Stimulated activated naive CD8-positive, alpha-beta T cell treated with anti-CD3 and anti-CD28 coated beads, Interleukin-15, amount 100 ng/mL, for 72 hours (primary cell): ENCODE measurements at regions not wholly inside any gene's neighbourhood (a gene's known extent, or its start where the extent isn't known, plus 50 kb on each side); places are given as distances from the start of the nearest gene placed in this dataset.
"Not testable (repeated sequence)": the region's sequence is repeated elsewhere in the genome, so short reads cannot be mapped to it uniquely, and the experiment has no call there.

Experiments used
- ATAC-seq: fragments of 150-1000 bp; cut with Tn5 transposase; 2 replicates; pipeline ENCODE4 v1.10.0; 2021; ENCODE audit warnings: mild to moderate bottlenecking, moderate library complexity
- DNase-seq, 2 donors: peaks; one replicate each; pipeline ENCODE4 v3.0.0; 2021 to 2022
- H3K27ac Mint-ChIP-seq, 2 donors: one replicate each; pipeline ENCODE4 v1.8.0; 2022; ENCODE audit warnings: mild to moderate bottlenecking in 2 of 2, mixed read lengths in 2 of 2, moderate library complexity in 2 of 2
- H3K27me3 Mint-ChIP-seq: one replicate; pipeline ENCODE4 v1.8.0; 2022; ENCODE audit warnings: mixed read lengths
- H3K4me1 Mint-ChIP-seq: one replicate; pipeline ENCODE4 v1.8.0; 2022; ENCODE audit warnings: mild to moderate bottlenecking, mixed read lengths
- H3K4me3 Mint-ChIP-seq, 2 donors: one replicate each; pipeline ENCODE4 v1.8.0; 2022; ENCODE audit warnings: mild to moderate bottlenecking in 2 of 2, mixed read lengths in 2 of 2, moderate library complexity in 1 of 2
- H3K9me3 Mint-ChIP-seq, 2 donors: one replicate each; pipeline ENCODE4 v1.8.0; 2022; ENCODE audit warnings: mixed read lengths in 2 of 2

DNA sequence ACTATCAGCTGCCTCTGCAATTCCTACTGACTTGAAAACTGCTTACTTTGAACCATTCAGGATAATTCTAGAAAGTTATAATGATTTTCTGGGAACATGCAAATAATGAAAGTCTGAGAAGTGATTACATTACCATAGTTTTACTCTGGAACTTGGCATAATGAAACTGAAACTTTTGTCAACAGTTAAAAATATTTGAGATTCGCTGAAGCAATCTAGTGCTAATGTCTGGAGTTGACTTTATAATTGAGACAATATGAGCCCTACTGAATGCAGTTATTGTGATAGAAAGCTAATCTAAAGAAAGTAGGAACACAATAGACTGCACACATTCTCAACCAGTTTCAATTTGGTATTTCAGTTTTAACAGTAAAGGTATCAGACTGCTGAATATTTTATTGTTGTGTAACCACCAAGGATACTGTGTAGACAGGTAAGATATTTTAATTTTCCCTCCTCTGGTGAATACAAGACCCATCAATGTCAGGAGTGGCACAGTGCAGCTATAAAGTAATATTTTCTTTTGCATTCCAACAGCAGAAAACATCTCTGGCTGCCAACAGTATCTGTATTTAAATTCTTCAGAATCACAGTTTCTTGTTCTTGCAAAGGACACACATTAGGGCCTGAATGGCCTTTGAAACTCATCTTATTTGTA is 483.5 kb downstream of the ATP23 start:
- H3K9me3 Mint-ChIP-seq = peaks cover 4 to 7% of the 10 kb centered on the region in 2 donors
- no peak overlapping the region for H3K4me3 Mint-ChIP-seq
- no peak overlapping the region for H3K27ac Mint-ChIP-seq
- H3K27me3 Mint-ChIP-seq = peaks cover 43% of the 10 kb centered on the region
- DNase-seq (no peak), ATAC-seq (no peak)
- H3K4me1 Mint-ChIP-seq = no peaks in the 10 kb centered on the region

DNA sequence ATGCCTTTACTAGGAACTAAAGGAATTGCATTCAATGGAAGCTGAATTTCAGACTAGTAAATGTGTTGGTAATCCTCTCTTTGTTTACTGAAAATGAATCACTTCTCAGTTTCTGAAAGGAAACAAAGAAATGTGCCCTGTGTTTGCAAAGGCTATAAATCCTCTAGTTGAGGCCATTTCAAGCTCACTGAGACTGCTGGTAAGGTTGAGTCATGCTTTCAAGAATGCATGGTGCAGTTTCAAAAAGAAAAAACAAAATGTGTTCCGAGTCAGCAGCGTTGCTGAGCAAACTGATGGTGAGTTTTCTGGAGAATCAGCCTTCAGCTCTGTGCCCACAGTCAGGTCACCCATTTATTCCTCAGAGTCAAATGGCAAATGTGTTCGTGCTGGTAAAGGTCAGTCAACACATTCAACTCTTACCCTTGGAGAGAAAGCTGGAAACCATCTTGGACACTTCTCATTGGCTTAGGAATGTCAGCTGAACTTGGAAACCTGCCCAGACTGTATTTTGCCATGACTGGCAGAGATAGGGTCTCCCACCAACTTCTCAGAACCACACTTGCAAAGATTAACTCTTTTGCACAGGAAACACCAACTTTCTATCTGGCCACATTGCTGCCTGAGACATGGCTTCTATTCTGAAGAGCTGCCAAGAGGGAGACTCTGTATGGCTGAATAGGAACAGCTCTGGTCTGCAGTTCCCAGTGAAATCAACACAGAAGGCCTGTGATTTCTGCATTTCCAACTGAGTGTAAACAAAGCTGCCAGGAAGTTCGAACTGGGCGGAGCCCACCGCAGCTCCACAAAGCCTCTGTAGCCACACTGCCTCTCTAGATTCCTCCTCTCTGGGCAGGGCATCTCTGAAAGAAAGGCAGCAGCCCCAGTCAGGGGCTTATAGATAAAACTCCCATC is 484.4 kb downstream of the ATP23 start:
- no peak overlapping the region for H3K27ac Mint-ChIP-seq
- H3K4me3 Mint-ChIP-seq = no peak overlapping the region

DNA sequence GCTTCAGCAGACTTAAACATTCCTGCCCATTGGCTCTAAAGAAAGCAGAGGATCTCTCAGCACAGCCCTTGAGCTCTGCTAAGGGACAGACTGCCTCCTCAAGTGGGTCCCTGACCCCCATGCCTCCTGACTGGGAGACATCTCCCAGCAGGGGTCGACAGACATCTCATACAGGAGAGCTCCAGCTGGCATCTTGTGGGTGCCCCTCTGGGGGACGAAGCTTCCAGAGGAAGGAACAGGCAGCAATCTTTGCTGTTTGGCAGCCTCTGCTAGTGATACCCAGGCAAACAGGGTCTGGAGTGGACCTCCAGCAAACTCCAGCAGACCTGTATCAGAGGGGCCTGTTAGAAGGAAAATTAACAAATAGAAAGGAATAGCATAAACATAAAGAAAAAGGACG is 485.1 kb downstream of the ATP23 start:
- not testable (repeated sequence) for H3K27ac Mint-ChIP-seq

More for the DNA sequence above, 484.4 kb downstream of the ATP23 start:
- Mint-ChIP-seq H3K4me1 (no peaks in the 10 kb centered on the region), H3K9me3 (peaks cover 4 to 7% of the 10 kb centered on the region in 2 donors), H3K27me3 (peaks cover 43% of the 10 kb centered on the region)
- ATAC-seq (peak; percentile 94), DNase-seq (peak; percentile 4 to 10)

DNA sequence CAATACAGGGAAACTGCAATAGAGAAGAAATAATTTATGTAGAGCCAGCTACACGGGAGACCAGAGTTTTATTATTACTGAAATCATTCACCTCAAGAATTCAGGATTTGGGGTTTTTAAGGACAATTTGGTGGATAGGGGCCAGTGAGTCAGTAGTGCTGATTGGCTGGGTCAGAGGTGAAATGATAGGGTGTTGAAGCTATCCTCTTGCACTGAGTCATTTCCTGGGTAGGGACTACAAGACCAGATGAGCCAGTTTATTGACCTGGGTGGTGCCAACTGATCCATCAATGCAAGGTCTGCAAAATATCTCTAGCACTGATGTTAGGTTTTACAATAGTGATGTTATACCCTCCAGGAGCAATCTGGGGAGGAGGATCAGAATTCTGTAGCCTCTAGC is 486.3 kb downstream of the LRIG3 start:
- no peak for ATAC-seq
- Mint-ChIP-seq H3K4me3 (no peak overlapping the region), H3K27ac (no peak overlapping the region), H3K27me3 (peaks cover 2% of the 10 kb centered on the region), H3K9me3 (no peaks in the 10 kb centered on the region), H3K4me1 (no peaks in the 10 kb centered on the region)
- no peak for DNase-seq

More for the DNA sequence above, 485.1 kb downstream of the ATP23 start:
- not testable (repeated sequence) for H3K4me1 Mint-ChIP-seq, H3K4me3 Mint-ChIP-seq, DNase-seq, H3K9me3 Mint-ChIP-seq, ATAC-seq
- peaks cover 43% of the 10 kb centered on the region for H3K27me3 Mint-ChIP-seq

DNA sequence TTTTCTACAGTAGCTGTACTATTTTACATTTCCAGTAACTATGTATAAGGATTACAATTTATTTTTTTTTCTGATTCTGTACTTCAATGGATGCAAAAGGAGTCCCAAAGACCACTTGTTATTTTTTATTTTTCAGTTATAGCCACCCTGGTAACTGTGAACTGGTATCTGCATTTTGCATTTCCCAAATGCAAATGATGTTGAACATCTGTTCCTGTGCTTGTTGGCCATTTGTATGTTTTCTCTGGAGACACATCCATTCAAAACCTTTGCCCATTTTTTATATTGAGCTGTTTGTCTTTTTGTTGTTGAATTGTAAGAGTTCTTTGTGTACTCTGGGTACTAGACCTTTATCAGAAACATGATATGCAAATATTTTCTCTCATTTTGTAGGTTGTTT is 485.6 kb downstream of the LRIG3 start:
- no peak overlapping the region for H3K4me3 Mint-ChIP-seq
- no peaks in the 10 kb centered on the region for H3K27me3 Mint-ChIP-seq
- H3K4me1 Mint-ChIP-seq = no peaks in the 10 kb centered on the region
- DNase-seq (no peak), ATAC-seq (no peak)
- no peak overlapping the region for H3K27ac Mint-ChIP-seq
- no peaks in the 10 kb centered on the region for H3K9me3 Mint-ChIP-seq

DNA sequence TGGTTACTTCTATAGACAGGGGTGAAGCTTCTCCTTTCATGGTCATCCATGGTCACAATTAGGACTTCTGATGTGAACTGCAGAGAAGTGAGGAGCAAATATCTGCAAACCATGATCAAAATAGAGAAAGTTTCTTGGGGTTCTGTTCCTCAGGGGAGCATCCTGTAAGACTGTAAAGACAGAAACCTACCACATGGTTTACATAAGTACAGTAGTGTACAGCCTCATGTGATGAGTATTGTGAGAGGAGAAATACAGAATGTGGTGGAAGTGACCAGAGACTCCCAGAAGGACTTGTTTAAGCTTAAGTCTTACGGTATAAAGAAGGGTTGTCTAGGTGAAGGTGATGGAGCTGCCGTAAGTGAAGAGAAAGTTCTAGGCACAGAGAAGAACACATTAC is 484.7 kb downstream of the LRIG3 start:
- Mint-ChIP-seq H3K4me3 (no peak overlapping the region), H3K9me3 (no peaks in the 10 kb centered on the region), H3K4me1 (no peaks in the 10 kb centered on the region), H3K27me3 (no peaks in the 10 kb centered on the region), H3K27ac (no peak overlapping the region)
- ATAC-seq (no peak), DNase-seq (no peak)

DNA sequence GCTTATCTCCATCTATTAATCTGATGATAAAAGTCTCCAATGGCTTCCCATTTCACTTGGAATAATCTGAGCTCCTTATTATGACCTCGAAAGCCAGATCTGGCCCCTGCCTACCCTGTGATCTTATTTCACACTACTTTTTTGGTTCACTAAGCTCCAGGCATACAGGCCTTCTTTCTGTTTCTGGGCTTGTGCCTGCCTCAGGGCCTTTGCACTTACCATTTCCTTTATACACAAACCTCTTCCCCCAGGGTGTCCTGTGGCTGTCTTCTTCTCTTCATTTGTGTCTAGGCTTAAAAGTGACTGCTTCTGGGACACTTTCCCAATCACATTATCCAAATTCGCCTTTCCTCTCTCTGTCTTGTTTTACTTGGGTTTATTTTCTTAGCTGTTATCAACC is 478.8 kb downstream of the LRIG3 start:
- no peak for ATAC-seq
- Mint-ChIP-seq H3K9me3 (no peaks in the 10 kb centered on the region), H3K27me3 (no peaks in the 10 kb centered on the region), H3K27ac (no peak overlapping the region), H3K4me3 (no peak overlapping the region), H3K4me1 (no peaks in the 10 kb centered on the region)
- DNase-seq = no peak

DNA sequence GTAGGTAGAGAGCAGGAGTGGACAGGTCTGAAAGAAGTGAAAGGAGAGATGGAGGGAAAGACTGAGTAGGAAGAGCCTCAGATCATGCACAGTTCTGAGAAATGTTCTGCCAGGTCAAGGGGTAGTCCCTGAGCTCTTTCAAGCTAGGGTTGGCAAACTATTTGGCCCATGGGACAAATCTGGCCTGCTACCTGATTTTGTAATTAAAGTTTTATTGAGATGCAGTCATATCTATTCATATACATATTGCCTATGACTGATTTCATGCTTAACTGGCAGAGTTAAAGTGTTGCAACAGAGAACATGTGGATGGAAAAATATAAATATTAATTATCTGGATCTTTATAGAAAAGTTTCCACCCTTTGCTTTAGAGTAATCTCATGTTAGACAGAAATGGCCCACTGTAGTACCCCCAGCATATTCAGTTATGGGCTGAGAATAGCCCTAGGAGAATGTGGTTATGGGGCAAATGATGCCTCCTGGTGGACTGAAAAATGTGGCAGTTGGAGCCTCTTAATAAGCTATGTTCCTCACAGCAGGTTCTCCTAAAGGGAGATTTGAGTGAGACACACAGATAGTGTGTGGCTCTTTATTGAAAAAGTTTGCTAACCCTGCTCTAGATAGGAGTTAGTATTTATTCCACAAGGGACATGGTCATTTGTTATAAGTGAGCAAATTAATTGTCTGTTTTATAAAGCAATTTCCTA is 476.9 kb downstream of the LRIG3 start:
- DNase-seq = no peak
- no peak for ATAC-seq
- H3K4me3 Mint-ChIP-seq = no peak overlapping the region
- H3K4me1 Mint-ChIP-seq = no peaks in the 10 kb centered on the region
- H3K27ac Mint-ChIP-seq = no peak overlapping the region
- H3K27me3 Mint-ChIP-seq = no peaks in the 10 kb centered on the region
- H3K9me3 Mint-ChIP-seq = no peaks in the 10 kb centered on the region

DNA sequence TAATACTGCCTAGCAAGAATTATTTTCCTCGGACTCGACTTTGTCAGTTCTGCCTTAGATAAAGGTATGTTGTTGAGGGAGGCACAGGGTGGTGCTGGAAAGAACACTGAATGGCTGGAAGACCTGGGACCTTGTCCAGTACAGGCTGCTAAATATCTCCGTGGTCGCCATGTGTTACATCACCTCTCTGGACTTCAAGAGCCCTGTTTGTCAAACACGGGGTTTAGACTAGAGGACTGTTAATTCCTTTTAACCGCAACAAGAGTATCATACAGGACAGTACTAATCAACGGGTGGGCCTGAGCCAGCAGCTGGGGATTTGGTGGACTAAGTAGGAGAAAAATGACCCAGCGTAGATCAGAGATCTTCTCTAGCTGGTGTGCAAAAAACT is 476.3 kb downstream of the LRIG3 start:
- H3K9me3 Mint-ChIP-seq = no peaks in the 10 kb centered on the region
- no peak for DNase-seq
- H3K4me3 Mint-ChIP-seq = no peak overlapping the region
- H3K4me1 Mint-ChIP-seq = no peaks in the 10 kb centered on the region
- no peak overlapping the region for H3K27ac Mint-ChIP-seq
- no peaks in the 10 kb centered on the region for H3K27me3 Mint-ChIP-seq
- no peak for ATAC-seq

DNA sequence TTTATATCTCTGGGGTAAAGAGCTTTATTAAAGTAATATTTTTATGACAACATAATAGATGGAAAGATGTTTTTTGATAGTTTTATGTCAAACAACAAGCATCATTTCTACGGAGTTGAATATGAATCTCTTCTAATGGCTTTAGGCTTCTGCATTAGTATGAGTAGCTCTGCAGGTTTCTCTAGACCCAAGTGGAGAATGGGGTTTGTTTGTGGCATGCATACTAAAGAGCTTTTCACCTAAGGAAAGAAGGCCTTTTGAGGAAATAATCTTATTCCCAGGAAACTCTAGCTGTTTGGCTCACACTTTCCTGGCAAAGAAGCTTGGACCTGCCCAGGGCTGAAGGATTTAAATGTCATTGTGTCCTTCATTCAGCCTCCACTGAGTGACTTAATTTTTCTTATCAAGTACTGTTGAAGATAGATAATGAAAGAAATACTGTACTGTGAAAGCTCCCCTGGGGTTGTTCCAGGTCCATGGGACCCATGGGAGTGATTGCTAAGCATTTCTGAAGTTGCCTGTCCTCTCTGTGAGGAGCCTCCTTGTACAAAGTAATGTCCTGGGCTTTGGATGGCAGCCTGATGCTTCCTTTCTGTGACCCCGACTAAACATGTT is 469.3 kb downstream of the LRIG3 start:
- no peaks in the 10 kb centered on the region for H3K27me3 Mint-ChIP-seq
- ATAC-seq = no peak
- no peak overlapping the region for H3K4me3 Mint-ChIP-seq
- DNase-seq = no peak
- H3K27ac Mint-ChIP-seq = no peak overlapping the region
- peaks cover 0 to 4% of the 10 kb centered on the region in 2 donors for H3K9me3 Mint-ChIP-seq
- H3K4me1 Mint-ChIP-seq = no peaks in the 10 kb centered on the region

DNA sequence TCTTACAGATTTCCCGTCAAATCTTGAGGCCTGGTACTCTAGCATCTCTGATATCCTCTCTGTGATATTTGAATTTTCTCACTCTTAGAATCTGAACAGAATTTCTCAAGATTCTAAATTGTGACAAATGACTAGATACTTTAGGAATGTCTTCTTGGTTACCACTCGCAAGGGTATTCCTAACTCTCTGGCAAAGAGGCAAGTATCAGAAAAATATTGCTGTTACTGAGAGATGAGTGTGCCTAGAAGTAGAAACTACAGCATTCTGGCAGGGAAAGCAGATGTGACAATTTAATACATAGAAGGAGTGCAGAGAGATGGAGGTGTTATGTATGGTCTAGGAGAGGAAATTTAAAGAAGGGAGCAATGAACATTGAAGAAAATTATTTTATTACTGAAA is 467.8 kb downstream of the LRIG3 start:
- H3K4me3 Mint-ChIP-seq = no peak overlapping the region
- H3K4me1 Mint-ChIP-seq = no peaks in the 10 kb centered on the region
- H3K9me3 Mint-ChIP-seq = peaks cover 0 to 4% of the 10 kb centered on the region in 2 donors
- H3K27ac Mint-ChIP-seq = no peak overlapping the region
- H3K27me3 Mint-ChIP-seq = no peaks in the 10 kb centered on the region
- no peak for ATAC-seq
- no peak for DNase-seq

DNA sequence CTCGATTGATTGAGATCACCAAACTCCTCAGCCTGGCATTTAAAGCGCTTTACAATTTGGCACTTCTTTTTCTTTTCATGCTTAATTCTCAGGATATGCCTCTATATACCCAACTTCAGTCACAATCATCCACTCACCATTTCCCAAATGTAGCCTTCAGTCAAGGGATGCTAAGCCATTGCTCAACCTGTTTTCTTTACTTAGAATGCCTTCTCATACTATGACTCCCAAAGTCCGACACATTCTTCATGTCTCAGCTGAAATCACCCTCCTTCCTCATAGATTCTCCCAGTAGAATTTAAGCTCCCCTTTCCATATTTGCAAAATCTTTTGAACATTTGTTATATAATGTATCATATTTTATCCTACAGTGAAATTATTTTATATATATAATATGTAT is 467.0 kb downstream of the LRIG3 start:
- H3K27me3 Mint-ChIP-seq = no peaks in the 10 kb centered on the region
- no peak for DNase-seq
- no peaks in the 10 kb centered on the region for H3K4me1 Mint-ChIP-seq
- no peak for ATAC-seq
- H3K27ac Mint-ChIP-seq = no peak overlapping the region
- no peak overlapping the region for H3K4me3 Mint-ChIP-seq
- H3K9me3 Mint-ChIP-seq = peaks cover 0 to 4% of the 10 kb centered on the region in 2 donors

DNA sequence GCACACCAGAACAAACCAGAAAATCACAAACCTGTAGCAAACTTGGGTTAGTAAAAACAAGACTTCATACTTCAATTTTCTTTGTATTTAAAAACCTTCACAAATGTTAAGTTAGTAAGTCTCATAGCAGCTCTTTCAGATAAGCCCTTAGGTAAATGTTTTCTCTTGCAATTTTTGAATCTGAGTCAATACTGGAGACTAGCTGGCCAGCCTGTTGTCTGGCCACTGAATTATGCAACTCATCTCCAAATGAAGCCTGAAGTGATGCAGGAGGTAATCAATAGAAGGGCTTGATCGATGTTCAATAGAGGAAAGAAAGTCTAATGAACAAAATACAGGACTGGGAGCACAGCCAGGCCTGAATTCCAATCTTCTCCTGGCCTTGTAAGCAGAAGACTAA is 465.2 kb downstream of the LRIG3 start:
- Mint-ChIP-seq H3K9me3 (peaks cover 0 to 4% of the 10 kb centered on the region in 2 donors), H3K4me3 (no peak overlapping the region), H3K27me3 (no peaks in the 10 kb centered on the region), H3K4me1 (no peaks in the 10 kb centered on the region), H3K27ac (no peak overlapping the region)
- DNase-seq (no peak), ATAC-seq (no peak)

DNA sequence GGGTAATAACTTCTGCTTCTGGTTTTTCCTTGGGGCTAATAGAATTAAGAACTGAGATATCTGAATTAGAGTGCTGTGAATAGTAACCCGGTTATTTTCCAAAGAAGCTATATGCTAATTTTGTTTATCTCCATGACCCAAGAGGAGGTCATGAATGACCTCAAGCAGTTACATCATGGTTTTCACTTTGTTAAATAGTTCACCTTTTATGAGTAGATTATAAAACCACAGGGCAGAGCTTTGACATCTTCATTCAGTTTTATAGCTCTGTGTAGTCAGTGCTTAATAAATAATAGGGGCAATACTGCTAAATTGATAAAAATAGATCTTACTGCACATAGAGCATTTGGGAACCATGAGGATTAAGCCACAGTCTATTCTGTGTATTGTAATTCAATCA is 462.2 kb downstream of the LRIG3 start:
- H3K4me1 Mint-ChIP-seq = no peaks in the 10 kb centered on the region
- H3K27ac Mint-ChIP-seq = no peak overlapping the region
- no peaks in the 10 kb centered on the region for H3K9me3 Mint-ChIP-seq
- H3K27me3 Mint-ChIP-seq = no peaks in the 10 kb centered on the region
- no peak for DNase-seq
- H3K4me3 Mint-ChIP-seq = no peak overlapping the region
- ATAC-seq = no peak

DNA sequence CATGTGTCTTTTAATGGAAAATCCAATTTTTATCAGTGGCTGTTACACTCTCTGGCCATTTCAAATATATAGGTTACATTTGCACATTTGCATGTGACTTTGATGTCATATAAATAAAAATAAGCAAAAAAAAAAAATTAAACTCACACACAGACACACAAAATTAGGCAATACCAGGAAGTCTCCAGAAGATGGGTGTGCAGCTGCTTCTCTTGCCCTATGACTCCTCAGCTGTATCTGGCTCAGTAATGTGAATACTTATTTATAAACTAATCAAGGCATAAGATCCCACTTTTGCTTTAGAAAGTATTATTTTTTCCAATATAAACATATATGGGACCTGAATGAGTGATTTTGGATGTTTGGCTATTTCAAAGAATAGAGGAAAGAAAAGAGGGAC is 461.1 kb downstream of the LRIG3 start:
- Mint-ChIP-seq H3K9me3 (no peaks in the 10 kb centered on the region), H3K4me1 (no peaks in the 10 kb centered on the region), H3K4me3 (no peak overlapping the region), H3K27ac (no peak overlapping the region), H3K27me3 (no peaks in the 10 kb centered on the region)
- no peak for ATAC-seq
- DNase-seq = no peak
